Nephron (organoid): ENCODE measurements at regions not wholly inside any gene's neighbourhood (a gene's known extent, or its start where the extent isn't known, plus 50 kb on each side); places are given as distances from the start of the nearest gene placed in this dataset.

Experiments used
- H3K27ac Mint-ChIP-seq, 3 experiments: 2 replicates each; pipeline ENCODE4 v1.8.0; 2020; ENCODE audit warnings: mixed read lengths in 3 of 3, mild to moderate bottlenecking in 2 of 3, moderate library complexity in 1 of 3
- H3K27me3 Mint-ChIP-seq: 2 replicates; pipeline ENCODE4 v1.8.0; 2021; ENCODE audit warnings: low read depth, mild to moderate bottlenecking, moderate library complexity, mixed read lengths
- H3K36me3 Mint-ChIP-seq: 2 replicates; pipeline ENCODE4 v1.8.0; 2020; ENCODE audit warnings: low read depth, mixed read lengths
- H3K4me1 Mint-ChIP-seq: 2 replicates; pipeline ENCODE4 v1.8.0; 2020; ENCODE audit warnings: mixed read lengths
- H3K4me3 Mint-ChIP-seq, 3 experiments: 2 replicates each; pipeline ENCODE4 v1.8.0; 2020; ENCODE audit warnings: mild to moderate bottlenecking in 3 of 3, mixed read lengths in 3 of 3, moderate library complexity in 2 of 3
- H3K9me3 Mint-ChIP-seq: 2 replicates; pipeline ENCODE4 v1.8.0; 2020; ENCODE audit warnings: mixed read lengths
- TF ChIP-seq, protein P1 (sequence below), 3 experiments: fragments of 200-600 bp; sonication (generic); IDR thresholded peaks; one replicate each; pipeline ENCODE4 v1.5.0; 2021; ENCODE audit warnings: antibody characterized with exemption in 3 of 3; ENCODE audit not compliant: unreplicated experiment in 3 of 3

DNA sequence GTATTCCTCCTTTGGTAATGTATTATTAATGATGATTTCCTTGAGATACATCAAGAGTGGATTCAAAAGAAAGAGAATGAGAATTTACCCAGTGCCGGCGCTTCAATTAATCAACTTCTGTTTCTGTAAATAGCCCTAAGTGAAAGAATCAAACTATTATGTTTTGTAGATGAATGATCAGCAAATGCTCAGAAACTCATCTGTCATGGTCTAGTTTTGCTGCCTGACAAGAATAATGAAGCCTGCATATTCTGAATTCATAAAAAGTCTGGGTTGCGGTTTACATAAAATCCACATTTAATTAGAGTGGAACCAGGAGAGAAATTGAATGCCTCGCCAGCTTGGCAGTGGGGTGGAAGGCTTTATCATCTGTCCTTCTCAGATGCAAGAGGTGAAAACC is 325.3 kb downstream of the GALC start:
- Mint-ChIP-seq H3K9me3 (peaks cover 9% of the 10 kb centered on the region), H3K4me3 (no peak overlapping the region), H3K4me1 (no peaks in the 10 kb centered on the region), H3K36me3 (no peaks in the 10 kb centered on the region), H3K27me3 (no peaks in the 10 kb centered on the region), H3K27ac (no peak overlapping the region)
- TF ChIP-seq, protein P1, sequence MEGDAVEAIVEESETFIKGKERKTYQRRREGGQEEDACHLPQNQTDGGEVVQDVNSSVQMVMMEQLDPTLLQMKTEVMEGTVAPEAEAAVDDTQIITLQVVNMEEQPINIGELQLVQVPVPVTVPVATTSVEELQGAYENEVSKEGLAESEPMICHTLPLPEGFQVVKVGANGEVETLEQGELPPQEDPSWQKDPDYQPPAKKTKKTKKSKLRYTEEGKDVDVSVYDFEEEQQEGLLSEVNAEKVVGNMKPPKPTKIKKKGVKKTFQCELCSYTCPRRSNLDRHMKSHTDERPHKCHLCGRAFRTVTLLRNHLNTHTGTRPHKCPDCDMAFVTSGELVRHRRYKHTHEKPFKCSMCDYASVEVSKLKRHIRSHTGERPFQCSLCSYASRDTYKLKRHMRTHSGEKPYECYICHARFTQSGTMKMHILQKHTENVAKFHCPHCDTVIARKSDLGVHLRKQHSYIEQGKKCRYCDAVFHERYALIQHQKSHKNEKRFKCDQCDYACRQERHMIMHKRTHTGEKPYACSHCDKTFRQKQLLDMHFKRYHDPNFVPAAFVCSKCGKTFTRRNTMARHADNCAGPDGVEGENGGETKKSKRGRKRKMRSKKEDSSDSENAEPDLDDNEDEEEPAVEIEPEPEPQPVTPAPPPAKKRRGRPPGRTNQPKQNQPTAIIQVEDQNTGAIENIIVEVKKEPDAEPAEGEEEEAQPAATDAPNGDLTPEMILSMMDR (IDR thresholded peaks at IDR 0.05; ENCODE audit: unreplicated experiment in 3 of 3), result no peak

GRCh38 chr14:87656315-87656714 is 336.7 kb downstream of the GALC start:
- TF ChIP-seq, protein P1 (IDR thresholded peaks at IDR 0.05; ENCODE audit: unreplicated experiment in 3 of 3), result no peak
- H3K36me3 Mint-ChIP-seq, result no peaks in the 10 kb centered on the region
- H3K4me3 Mint-ChIP-seq, result no peak overlapping the region
- peaks cover 13% of the 10 kb centered on the region for H3K9me3 Mint-ChIP-seq
- H3K27ac Mint-ChIP-seq, result no peak overlapping the region
- no peaks in the 10 kb centered on the region for H3K27me3 Mint-ChIP-seq
- no peaks in the 10 kb centered on the region for H3K4me1 Mint-ChIP-seq

DNA sequence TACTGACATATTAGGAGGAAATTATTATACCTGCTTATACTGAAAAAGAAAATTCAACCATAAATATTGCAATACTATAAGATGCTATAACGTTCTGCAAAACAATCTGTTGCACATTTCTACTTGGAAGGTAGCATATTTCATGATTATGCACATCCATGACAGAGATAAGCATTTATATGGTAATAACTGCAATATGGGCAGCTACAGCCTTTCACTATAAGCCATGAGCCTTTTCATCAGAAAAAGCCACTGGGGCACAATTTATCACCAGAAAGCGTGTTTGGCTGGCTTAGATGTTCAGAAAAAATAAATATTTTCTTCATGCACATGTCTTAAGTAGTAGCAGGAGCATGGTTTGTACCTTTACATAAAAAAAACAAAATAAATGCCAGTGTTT is 340.7 kb downstream of the GALC start:
- TF ChIP-seq, protein P1 (IDR thresholded peaks at IDR 0.05; ENCODE audit: unreplicated experiment in 3 of 3), result no peak
- Mint-ChIP-seq H3K4me3 (no peak overlapping the region), H3K27me3 (no peaks in the 10 kb centered on the region), H3K9me3 (peaks cover 24% of the 10 kb centered on the region), H3K27ac (no peak overlapping the region), H3K4me1 (no peaks in the 10 kb centered on the region), H3K36me3 (peaks cover 15% of the 10 kb centered on the region)

- Mint-ChIP-seq H3K27ac (peak overlapping the region in 1 of 3 experiments; percentile 83), H3K4me3 (no peak overlapping the region), H3K27me3 (no peaks in the 10 kb centered on the region), H3K9me3 (peaks cover 24% of the 10 kb centered on the region), H3K4me1 (peaks cover 21% of the 10 kb centered on the region), H3K36me3 (peaks cover 9% of the 10 kb centered on the region)
- TF ChIP-seq, protein P1 (IDR thresholded peaks at IDR 0.05; ENCODE audit: unreplicated experiment in 3 of 3), result no peak
Observed at GRCh38 chr14:87644689-87645088, 348.3 kb downstream of the GALC start.

DNA sequence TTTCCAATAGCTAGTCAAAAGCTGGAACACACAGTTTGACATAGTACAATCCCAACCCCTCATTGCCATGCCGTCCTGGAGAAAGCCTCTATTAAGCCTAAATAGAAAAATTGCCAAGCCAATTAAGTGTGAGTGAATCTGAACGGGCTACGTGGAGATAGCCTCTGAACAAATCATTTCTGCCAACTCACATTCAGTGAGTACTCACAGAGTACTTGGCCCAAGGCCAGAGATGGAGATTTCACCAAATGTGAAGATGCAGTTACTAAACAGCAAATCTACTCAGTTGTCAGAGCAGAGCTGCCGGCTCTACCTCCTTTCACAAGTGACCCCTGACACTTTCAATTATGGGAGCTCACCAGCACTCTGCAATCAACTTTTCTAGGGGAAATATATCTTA is 350.0 kb downstream of the GALC start:
- H3K9me3 Mint-ChIP-seq, result peaks cover 11% of the 10 kb centered on the region
- TF ChIP-seq, protein P1 (IDR thresholded peaks at IDR 0.05; ENCODE audit: unreplicated experiment in 3 of 3), result no peak
- H3K4me3 Mint-ChIP-seq, result no peak overlapping the region
- H3K36me3 Mint-ChIP-seq, result no peaks in the 10 kb centered on the region
- no peaks in the 10 kb centered on the region for H3K27me3 Mint-ChIP-seq
- peak overlapping the region; percentile 76 to 84 (median 83) for H3K27ac Mint-ChIP-seq
- H3K4me1 Mint-ChIP-seq, result peaks cover 21% of the 10 kb centered on the region

- Mint-ChIP-seq H3K27me3 (no peaks in the 10 kb centered on the region), H3K4me1 (peaks cover 37% of the 10 kb centered on the region), H3K27ac (no peak overlapping the region), H3K9me3 (no peaks in the 10 kb centered on the region), H3K36me3 (no peaks in the 10 kb centered on the region), H3K4me3 (no peak overlapping the region)
- TF ChIP-seq, protein P1 (IDR thresholded peaks at IDR 0.05; ENCODE audit: unreplicated experiment in 3 of 3), result no peak
Observed at GRCh38 chr14:87640553-87640952, 352.4 kb downstream of the GALC start.
